Mesendoderm (in vitro differentiated cells): ENCODE measurements at regions not wholly inside any gene's neighbourhood (a gene's known extent, or its start where the extent isn't known, plus 50 kb on each side); places are given as distances from the start of the nearest gene placed in this dataset. TPM values are rescaled to one million over a fixed set of nuclear protein-coding genes. Genes with fewer than 3 reads are reported as not detected.

ENCODE experiments used
- DNase-seq: peaks from one replicate; pipeline ENCODE4 v3.0.0; 2013
- H2AK5ac ChIP-seq: 2 replicates; pipeline ENCODE4 v1.6.1; 2013; ENCODE audit warnings: low read length, inconsistent platforms
- H2BK120ac ChIP-seq: 2 replicates; pipeline ENCODE4 v1.6.1; 2013; ENCODE audit warnings: low read depth, mild to moderate bottlenecking, low read length, moderate library complexity, mixed read lengths
- H2BK15ac ChIP-seq: replicated peaks from 2 replicates; pipeline ENCODE4 v1.6.1; 2013; ENCODE audit warnings: low read depth, mild to moderate bottlenecking, moderate library complexity
- H2BK5ac ChIP-seq: 2 replicates; pipeline ENCODE4 v1.6.1; 2013; ENCODE audit warnings: low read length, inconsistent platforms
- H3K18ac ChIP-seq: 2 replicates; pipeline ENCODE4 v1.6.1; 2013; ENCODE audit warnings: mild to moderate bottlenecking, low read length, mixed read lengths
- H3K23ac ChIP-seq: one replicate; pipeline ENCODE4 v1.6.1; 2013; ENCODE audit warnings: low read length
- H3K27ac ChIP-seq: 2 replicates; pipeline ENCODE4 v1.5.1; 2013; ENCODE audit warnings: low read depth, mild to moderate bottlenecking, inconsistent platforms, low read length, moderate library complexity
- H3K27me3 ChIP-seq: 2 replicates; pipeline ENCODE4 v1.6.1; 2013; ENCODE audit warnings: low read length, control low read depth, mild to moderate bottlenecking, inconsistent platforms; ENCODE audit not compliant: insufficient read depth, poor library complexity
- H3K36me3 ChIP-seq: 2 replicates; pipeline ENCODE4 v1.6.1; 2013; ENCODE audit warnings: low read length, inconsistent platforms; ENCODE audit not compliant: control insufficient read depth, insufficient read depth
- H3K4ac ChIP-seq: one replicate; pipeline ENCODE4 v1.6.1; 2013; ENCODE audit warnings: low read depth, mild to moderate bottlenecking, low read length, moderate library complexity
- H3K4me1 ChIP-seq: 2 replicates; pipeline ENCODE4 v1.6.1; 2013; ENCODE audit warnings: low read depth, low read length, inconsistent platforms; ENCODE audit not compliant: control insufficient read depth
- H3K4me2 ChIP-seq: 2 replicates; pipeline ENCODE4 v1.6.1; 2013; ENCODE audit warnings: low read length
- H3K4me3 ChIP-seq: 2 replicates; pipeline ENCODE4 v1.5.1; 2013; ENCODE audit warnings: mild to moderate bottlenecking, low read length
- H3K56ac ChIP-seq: one replicate; pipeline ENCODE4 v1.6.1; 2013; ENCODE audit warnings: low read length
- H3K79me1 ChIP-seq: 2 replicates; pipeline ENCODE4 v1.6.1; 2013; ENCODE audit warnings: low read length, inconsistent platforms
- H3K79me2 ChIP-seq: 2 replicates; pipeline ENCODE4 v1.6.1; 2013; ENCODE audit warnings: mild to moderate bottlenecking, low read length; ENCODE audit not compliant: control insufficient read depth, insufficient read depth
- H3K9ac ChIP-seq: 2 replicates; pipeline ENCODE4 v1.6.1; 2013; ENCODE audit warnings: low read length, inconsistent platforms
- H4K5ac ChIP-seq: one replicate; pipeline ENCODE4 v1.6.1; 2013; ENCODE audit warnings: low read length
- H4K8ac ChIP-seq: one replicate; pipeline ENCODE4 v1.6.1; 2013; ENCODE audit warnings: low read depth, mild to moderate bottlenecking, control low read depth, low read length, moderate library complexity
- WGBS: extraction: QIAGEN DNeasy Blood & Tissue Kit; methylation state at CpG from one replicate; pipeline ENCODE4 v1.1.7; 2013; ENCODE audit warnings: low lambda C conversion rate, missing lambda C conversion rate; ENCODE audit not compliant: insufficient coverage; ENCODE audit errors: extremely low coverage; 5-methylcytosine and 5-hydroxymethylcytosine counted together
- small RNA-seq: library from polyadenylated mRNA; stranded (forward); fragments of <200 nt; extraction: miRNeasy Mini kit (QIAGEN cat#:217004); gene quantifications from one replicate; pipeline ENCODE3, GENCODE V24; 2013; ENCODE audit not compliant: insufficient read depth

DNA sequence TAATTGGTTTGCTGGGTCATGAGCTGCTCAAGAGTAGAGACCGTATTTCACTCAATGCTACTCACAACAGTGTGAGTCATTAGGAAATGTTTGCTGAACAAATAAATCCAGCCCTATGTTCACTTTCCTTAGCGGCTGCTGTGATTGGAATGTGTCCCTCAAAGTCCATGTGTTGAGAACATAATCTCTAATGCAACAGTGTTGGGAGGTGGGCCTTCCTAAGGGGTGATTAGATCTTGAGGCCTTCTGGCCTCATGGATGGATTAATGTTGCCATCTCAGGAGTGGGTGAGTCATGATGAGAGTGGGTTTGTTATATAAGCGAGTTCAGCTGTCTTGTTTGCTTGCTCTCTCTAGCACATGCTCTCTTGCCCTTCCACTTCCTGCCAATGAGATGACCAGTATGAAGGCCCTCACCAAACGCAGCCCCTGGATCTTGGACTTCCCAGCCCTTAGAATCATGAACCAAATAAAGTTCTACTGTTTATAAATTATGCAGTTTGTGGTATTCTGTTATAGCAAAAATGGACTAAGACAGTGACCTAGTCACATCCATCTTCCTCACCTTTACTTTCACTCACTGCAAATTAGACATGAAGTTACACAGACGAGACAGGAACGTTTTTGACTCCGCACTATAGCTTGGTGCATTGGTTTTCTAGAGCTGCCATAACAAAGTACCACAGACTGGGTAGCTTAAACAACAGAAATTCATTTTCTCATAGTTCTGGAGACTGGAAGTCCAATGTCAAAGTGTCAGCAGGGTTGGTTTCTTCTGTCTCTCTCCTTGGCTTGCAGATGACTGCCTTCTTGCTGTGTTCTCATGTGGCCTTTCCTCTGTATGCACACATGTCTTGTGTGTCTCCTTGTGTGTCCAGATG is 50.9 kb upstream of the FAM169A start:
- Histone ChIP-seq H3K36me3 (no peaks in the 10 kb centered on the region), H3K18ac (no peak overlapping the region), H3K56ac (no peak overlapping the region), H2BK5ac (no peak overlapping the region), H3K23ac (no peak overlapping the region), H3K79me2 (no peaks in the 10 kb centered on the region), H4K5ac (no peak overlapping the region), H3K4me2 (no peak overlapping the region), H3K4me1 (no peaks in the 10 kb centered on the region), H2BK120ac (no peak overlapping the region), H3K79me1 (no peaks in the 10 kb centered on the region), H2AK5ac (no peak overlapping the region), H3K4ac (no peak overlapping the region), H3K27ac (no peak overlapping the region), H3K4me3 (no peak overlapping the region), H2BK15ac (no peak overlapping the region), H3K9ac (no peak overlapping the region), H4K8ac (no peak overlapping the region), H3K27me3 (no peaks in the 10 kb centered on the region)
- no CpG with 5 or more reads among the region's 7 CpGs for WGBS
- no peak for DNase-seq

Small RNAs in the stretch of these regions (small RNA-seq; reads per million reads assigned to genes)
- not detected for gene AC116337.2
